K562 (cell line): ENCODE measurements at regions not wholly inside any gene's neighbourhood (a gene's known extent, or its start where the extent isn't known, plus 50 kb on each side); places are given as distances from the start of the nearest gene placed in this dataset.

Source experiments
- ATAC-seq: fragments of 200-7000 bp; cut with Tn5 transposase; 3 replicates; pipeline ENCODE4 v1.9.1; 2020; ENCODE audit warnings: moderate library complexity
- BruUV-seq: library from RNA; stranded (reverse); fragments of 400-500 nt; replicated peaks from 2 replicates; lab custom pipeline; 2021; lab: Mats Ljungman, UMichigan
- CTCF ChIA-PET: fragments of 300-600 bp; formaldehyde crosslinking; extraction: SDS; loops from one replicate; lab custom pipeline; 2021; ENCODE audit warnings: low intra/inter-chr PET ratio; lab: Yijun Ruan, JAX
- POLR2A ChIA-PET: fragments of 300-600, 350-650 bp; sonication (Branson Sonifier 250); formaldehyde crosslinking; extraction: SDS; loops from one replicate; lab custom pipeline; 2021; ENCODE audit warnings: antibody characterized with exemption, inconsistent platforms; lab: Yijun Ruan, JAX
- DNase-seq, 4 experiments: peaks; one replicate each; pipeline versions ENCODE4 v3.0.0 to v3.0.0-alpha.2; 2011 to 2018; ENCODE audit warnings: low spot score in 3 of 4, mixed read lengths in 3 of 4; ENCODE audit errors: extremely low read depth in 1 of 4
- FAIRE-seq: peaks from 2 replicates; lab custom pipeline; 2011; peaks lifted over from hg19 to GRCh38; lab: Jason Lieb, UNC
- H2AFZ ChIP-seq: 2 replicates; pipeline ENCODE4 v1.6.0; 2011; ENCODE audit warnings: low read depth, low read length, control low read depth, inconsistent platforms
- H3K27ac ChIP-seq: fragments of 200-600 bp; 3 replicates; pipeline ENCODE4 v1.8.0; 2011; ENCODE audit warnings: low read depth, mild to moderate bottlenecking, control low read depth, inconsistent platforms, low read length, moderate library complexity, mixed read lengths; ENCODE audit errors: extremely low read depth
- H3K27me3 ChIP-seq, 2 experiments: fragments of 300-600 bp in 1 of 2; 2 replicates in 1 of 2; 3 replicates in 1 of 2; pipeline versions ENCODE4 v1.6.0 to v1.8.0; 2011; ENCODE audit warnings: inconsistent platforms in 2 of 2, low read length in 2 of 2, mild to moderate bottlenecking in 1 of 2, mixed read lengths in 1 of 2, moderate library complexity in 1 of 2; ENCODE audit not compliant: control insufficient read depth in 2 of 2, insufficient read depth in 2 of 2
- H3K36me3 ChIP-seq: fragments of 300-600 bp; 3 replicates; pipeline ENCODE4 v1.8.0; 2011; ENCODE audit warnings: mild to moderate bottlenecking, low read length, inconsistent platforms; ENCODE audit not compliant: control insufficient read depth, insufficient read depth
- H3K4me1 ChIP-seq, 2 experiments: fragments of 200-600 bp in 1 of 2; replicated peaks in 1 of 2; 2 replicates in 1 of 2; 3 replicates in 1 of 2; pipeline versions ENCODE4 v1.5.1 to v1.8.0; 2011; ENCODE audit warnings: inconsistent platforms in 2 of 2, low read length in 2 of 2, mild to moderate bottlenecking in 1 of 2, mixed read lengths in 1 of 2, moderate library complexity in 1 of 2; ENCODE audit not compliant: control insufficient read depth in 2 of 2, insufficient read depth in 2 of 2
- H3K4me2 ChIP-seq: 2 replicates; pipeline ENCODE4 v1.6.1; 2011; ENCODE audit warnings: low read length, control low read depth, inconsistent platforms, mixed read lengths; ENCODE audit not compliant: insufficient read depth
- H3K4me3 ChIP-seq: fragments of 200-600 bp; sonication (generic), shearing (Covaris generic); 2 replicates; pipeline ENCODE4 v1.5.1; 2016; ENCODE audit warnings: control low read depth, inconsistent platforms
- H3K79me2 ChIP-seq: fragments of 200-600 bp; 3 replicates; pipeline ENCODE4 v1.8.0; 2011; ENCODE audit warnings: low read length, inconsistent platforms; ENCODE audit not compliant: control insufficient read depth, insufficient read depth
- H3K9ac ChIP-seq, 2 experiments: 2 replicates each; pipeline versions ENCODE4 v1.6.0 to v1.6.1; 2011; ENCODE audit warnings: low read depth in 2 of 2, low read length in 2 of 2, control low read depth in 1 of 2, inconsistent platforms in 1 of 2, mild to moderate bottlenecking in 1 of 2, mixed read lengths in 1 of 2; ENCODE audit not compliant: insufficient read depth in 1 of 2
- H3K9me1 ChIP-seq: one replicate; pipeline ENCODE4 v1.6.0; 2011; ENCODE audit warnings: inconsistent platforms, mild to moderate bottlenecking, low read length, moderate library complexity; ENCODE audit not compliant: control insufficient read depth, insufficient read depth
- H3K9me3 ChIP-seq: replicated peaks from 2 replicates; pipeline ENCODE4 v1.5.1; 2011; ENCODE audit warnings: low read depth, low read length, inconsistent platforms; ENCODE audit not compliant: control insufficient read depth, insufficient read depth
- H4K20me1 ChIP-seq: replicated peaks from 2 replicates; pipeline ENCODE4 v1.6.1; 2011; ENCODE audit warnings: low read length, inconsistent platforms, mixed read lengths; ENCODE audit not compliant: control insufficient read depth, insufficient read depth
- CBX2 ChIP-seq: fragments of 200-600 bp; sonication (generic); IDR thresholded peaks from one replicate; pipeline ENCODE4 v1.6.1; 2012; ENCODE audit warnings: mild to moderate bottlenecking, low read length, inconsistent platforms; ENCODE audit not compliant: insufficient read depth, poor library complexity, severe bottlenecking
- CHD2 ChIP-seq: IDR thresholded peaks from 2 replicates; pipeline ENCODE4 v1.6.1; 2011; ENCODE audit warnings: low read depth, low read length
- DACH1 ChIP-seq: fragments of 450-650 bp; IDR thresholded peaks from 2 replicates; pipeline ENCODE4 v1.6.1; 2018; ENCODE audit not compliant: partially characterized antibody
- ETS2 ChIP-seq: IDR thresholded peaks from 2 replicates; pipeline ENCODE4 v1.6.1; 2016; ENCODE audit warnings: borderline replicate concordance, missing genetic modification characterization, mild to moderate bottlenecking, moderate library complexity, missing compliant biosample characterization; ENCODE audit not compliant: poor library complexity, severe bottlenecking
- KDM2B ChIP-seq: fragments of 250-450 bp; sonication (Bioruptor Pico); IDR thresholded peaks from 2 replicates; pipeline ENCODE4 v1.8.0; 2021; ENCODE audit warnings: mild to moderate bottlenecking, moderate library complexity
- POLR2H ChIP-seq: IDR thresholded peaks from 2 replicates; pipeline ENCODE4 v1.6.1; 2016; ENCODE audit warnings: missing genetic modification characterization, low read depth, mild to moderate bottlenecking, control low read depth, missing compliant biosample characterization, moderate library complexity
- PRMT5 ChIP-seq: sonication (generic); formaldehyde crosslinking; IDR thresholded peaks from 2 replicates; pipeline ENCODE4 v1.5.0; 2020; ENCODE audit warnings: missing genetic modification reagents
- SPI1 ChIP-seq: IDR thresholded peaks from 2 replicates; pipeline ENCODE4 v1.6.1; 2011; ENCODE audit warnings: low read depth, low read length, control low read depth, borderline replicate concordance
- SREBF1 ChIP-seq: fragments of 150-350 bp; IDR thresholded peaks from 2 replicates; pipeline ENCODE4 v1.6.1; 2014; ENCODE audit warnings: antibody characterized with exemption, low read depth, low read length, borderline replicate concordance
- TCF7 ChIP-seq: sonication (generic); IDR thresholded peaks from 2 replicates; pipeline ENCODE4 v1.6.1; 2016; ENCODE audit warnings: antibody characterized with exemption, borderline replicate concordance
- TGIF2 ChIP-seq: sonication (generic); formaldehyde crosslinking; IDR thresholded peaks from 2 replicates; pipeline ENCODE4 v1.8.1; 2022; ENCODE audit warnings: mild to moderate bottlenecking, missing genetic modification reagents, moderate library complexity
- ZFP1 ChIP-seq: fragments of 450-650 bp; formaldehyde crosslinking; IDR thresholded peaks from 2 replicates; pipeline ENCODE4 v1.4.0; 2020; ENCODE audit warnings: mild to moderate bottlenecking, mixed read lengths
- ZFPM2 ChIP-seq: fragments of 250-450 bp; sonication (Bioruptor Pico); IDR thresholded peaks from 2 replicates; pipeline ENCODE4 v1.5.1; 2022; ENCODE audit warnings: mild to moderate bottlenecking
- ZNF668 ChIP-seq: fragments of 250-450 bp; sonication (Bioruptor Pico); IDR thresholded peaks from 2 replicates; pipeline ENCODE4 v1.8.0; 2022; ENCODE audit warnings: mild to moderate bottlenecking, inconsistent platforms
- WGBS: fragments of 100-300 bp; shearing (Covaris generic); methylation state at CpG from one replicate; pipeline ENCODE4 v1.1.6; 2016; ENCODE audit warnings: low coverage, mixed read lengths; ENCODE audit not compliant: insufficient coverage; ENCODE audit errors: missing lambda C conversion rate; 5-methylcytosine and 5-hydroxymethylcytosine counted together
- in situ Hi-C: fragments of 300-500 bp; cut with MboI; formaldehyde crosslinking; loops from 4 replicates; pipeline ENCODE4 v1.15.0; 2018; ENCODE audit warnings: inconsistent platforms, mixed read lengths
- intact Hi-C: fragments of 100-400 bp; cut with micrococcal nuclease; formaldehyde crosslinking; loops from 2 replicates; pipeline ENCODE4 v1.14.2; 2022
- TF ChIP-seq, protein P1 (sequence below): fragments of 250-450 bp; sonication (Bioruptor Pico); IDR thresholded peaks from 2 replicates; pipeline ENCODE4 v1.8.0; 2021; ENCODE audit warnings: moderate library complexity, mild to moderate bottlenecking, inconsistent platforms
- TF ChIP-seq, protein P2 (sequence below): fragments of 250-450 bp; sonication (Bioruptor Pico); IDR thresholded peaks from 2 replicates; pipeline ENCODE4 v1.4.0; 2020; ENCODE audit warnings: borderline replicate concordance
- TF ChIP-seq, protein P3 (sequence below): sonication (generic); formaldehyde crosslinking; IDR thresholded peaks from 2 replicates; pipeline ENCODE4 v1.4.0; 2020; ENCODE audit warnings: mild to moderate bottlenecking, missing genetic modification reagents

DNA sequence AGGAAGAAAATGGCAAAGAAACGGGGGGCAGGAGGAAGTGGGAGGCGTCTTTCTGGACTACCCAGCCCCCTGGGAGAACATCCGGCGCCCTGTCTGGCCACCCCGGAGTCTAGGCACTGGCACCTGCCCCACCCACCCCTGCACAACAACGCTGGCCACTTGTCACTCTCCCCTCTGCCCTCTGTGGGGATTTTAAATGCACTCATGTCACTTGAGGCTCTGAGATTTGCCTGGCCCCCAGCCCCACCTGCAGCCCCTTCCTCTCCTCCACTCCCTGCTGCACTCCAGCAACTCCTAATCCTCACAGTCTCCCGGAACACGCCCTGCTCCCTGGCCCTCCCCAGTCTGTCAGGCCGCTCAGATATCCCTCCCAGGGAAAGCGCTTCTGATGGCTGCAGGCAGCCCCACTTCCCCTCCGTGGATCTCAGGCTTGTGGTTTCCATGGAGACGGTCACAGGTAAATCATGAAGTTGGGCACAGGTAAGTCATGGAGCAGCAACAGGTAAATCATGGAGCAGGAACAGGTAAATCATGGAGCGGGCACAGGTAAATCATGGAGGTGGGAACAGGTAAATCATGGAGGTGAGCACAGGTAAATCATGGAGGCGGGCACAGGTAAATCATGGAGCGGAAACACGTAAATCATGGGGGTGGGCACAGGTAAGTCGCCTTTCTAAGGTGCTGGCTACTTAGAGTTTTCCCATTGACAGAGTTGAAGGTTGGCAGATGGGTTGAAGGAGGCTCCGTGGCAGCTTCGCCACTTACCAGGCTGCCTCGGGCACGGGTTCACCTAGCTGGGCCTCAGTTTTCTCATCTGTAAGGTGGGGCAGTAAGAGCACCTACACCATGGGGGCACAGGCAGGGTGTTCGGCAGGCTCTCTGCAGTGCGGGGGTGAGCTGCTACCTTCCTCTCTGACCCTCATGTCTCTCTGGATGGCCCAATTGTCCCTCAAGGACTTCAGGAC lies 79.0 kb upstream of the SHISAL1 start:
- H3K27ac ChIP-seq: no peak overlapping the region
- in situ Hi-C loops: no loop called here

DNA sequence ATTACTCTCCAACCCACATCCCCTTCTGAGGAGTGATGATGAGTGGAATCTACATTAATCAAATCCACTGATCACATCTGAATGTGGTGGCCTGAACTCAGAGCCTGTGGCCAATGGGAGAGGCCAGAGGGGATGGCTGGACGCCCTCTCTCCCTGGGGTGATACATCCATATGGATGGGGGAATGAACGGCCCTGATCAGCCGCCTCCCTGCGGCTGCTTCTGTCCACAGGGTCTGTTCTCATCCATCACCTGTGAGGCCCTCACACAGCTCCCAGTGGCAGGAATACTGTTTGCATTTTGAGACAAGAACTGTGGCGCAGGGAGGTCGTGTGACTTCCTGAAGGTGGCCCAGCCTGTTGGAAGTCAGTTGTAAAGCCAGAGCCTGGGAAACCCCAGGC lies 78.3 kb upstream of the SHISAL1 start:
- no TSS peak for BruUV-seq
- TF ChIP-seq, protein P1, sequence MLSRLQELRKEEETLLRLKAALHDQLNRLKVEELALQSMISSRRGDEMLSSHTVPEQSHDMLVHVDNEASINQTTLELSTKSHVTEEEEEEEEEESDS: no peak
- TF ChIP-seq SPI1 (no peak), SREBF1 (no peak), ZFPM2 (CRISPR knock-in tag) (no peak), KDM2B (CRISPR knock-in tag) (no peak)
- TF ChIP-seq, protein P2, sequence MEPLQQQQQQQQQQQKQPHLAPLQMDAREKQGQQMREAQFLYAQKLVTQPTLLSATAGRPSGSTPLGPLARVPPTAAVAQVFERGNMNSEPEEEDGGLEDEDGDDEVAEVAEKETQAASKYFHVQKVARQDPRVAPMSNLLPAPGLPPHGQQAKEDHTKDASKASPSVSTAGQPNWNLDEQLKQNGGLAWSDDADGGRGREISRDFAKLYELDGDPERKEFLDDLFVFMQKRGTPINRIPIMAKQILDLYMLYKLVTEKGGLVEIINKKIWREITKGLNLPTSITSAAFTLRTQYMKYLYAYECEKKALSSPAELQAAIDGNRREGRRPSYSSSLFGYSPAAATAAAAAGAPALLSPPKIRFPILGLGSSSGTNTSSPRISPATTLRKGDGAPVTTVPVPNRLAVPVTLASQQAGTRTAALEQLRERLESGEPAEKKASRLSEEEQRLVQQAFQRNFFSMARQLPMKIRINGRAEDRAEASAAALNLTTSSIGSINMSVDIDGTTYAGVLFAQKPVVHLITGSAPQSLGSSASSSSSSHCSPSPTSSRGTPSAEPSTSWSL (CRISPR knock-in tag): no peak
- TF ChIP-seq, protein P3, sequence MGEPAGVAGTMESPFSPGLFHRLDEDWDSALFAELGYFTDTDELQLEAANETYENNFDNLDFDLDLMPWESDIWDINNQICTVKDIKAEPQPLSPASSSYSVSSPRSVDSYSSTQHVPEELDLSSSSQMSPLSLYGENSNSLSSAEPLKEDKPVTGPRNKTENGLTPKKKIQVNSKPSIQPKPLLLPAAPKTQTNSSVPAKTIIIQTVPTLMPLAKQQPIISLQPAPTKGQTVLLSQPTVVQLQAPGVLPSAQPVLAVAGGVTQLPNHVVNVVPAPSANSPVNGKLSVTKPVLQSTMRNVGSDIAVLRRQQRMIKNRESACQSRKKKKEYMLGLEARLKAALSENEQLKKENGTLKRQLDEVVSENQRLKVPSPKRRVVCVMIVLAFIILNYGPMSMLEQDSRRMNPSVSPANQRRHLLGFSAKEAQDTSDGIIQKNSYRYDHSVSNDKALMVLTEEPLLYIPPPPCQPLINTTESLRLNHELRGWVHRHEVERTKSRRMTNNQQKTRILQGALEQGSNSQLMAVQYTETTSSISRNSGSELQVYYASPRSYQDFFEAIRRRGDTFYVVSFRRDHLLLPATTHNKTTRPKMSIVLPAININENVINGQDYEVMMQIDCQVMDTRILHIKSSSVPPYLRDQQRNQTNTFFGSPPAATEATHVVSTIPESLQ (CRISPR knock-in tag): no peak

More for the DNA sequence above, 79.0 kb upstream of the SHISAL1 start:
- WGBS: under 1% methylated on average over 13 of the region's 23 CpGs
- Histone ChIP-seq H3K36me3 (no peaks in the 10 kb centered on the region), H3K4me2 (no peak overlapping the region), H3K9me1 (no peaks in the 10 kb centered on the region), H3K79me2 (no peaks in the 10 kb centered on the region), H4K20me1 (no peaks in the 10 kb centered on the region), H3K27me3 (peaks cover 0 to 24% of the 10 kb centered on the region in 2 experiments; a peak in 3 of 5 replicates), H3K9me3 (no peaks in the 10 kb centered on the region), H3K9ac (no peak overlapping the region), H3K4me3 (no peak overlapping the region), H2AFZ (no peak overlapping the region), H3K4me1 (no peaks in the 10 kb centered on the region)
- no peak for TF ChIP-seq ZFP1
- TF ChIP-seq POLR2H (tag): no peak
- TF ChIP-seq ZNF668: no peak
- TF ChIP-seq TCF7: no peak
- TF ChIP-seq CBX2: no peak
- no peak for TF ChIP-seq TGIF2 (CRISPR knock-in tag)
- TF ChIP-seq DACH1: no peak
- TF ChIP-seq PRMT5: no peak
- TF ChIP-seq CHD2: no peak
- no peak for TF ChIP-seq ETS2
- ChIA-PET CTCF (no interaction called here), POLR2A (no interaction called here)
- DNase-seq (no peak), FAIRE-seq (no peak), ATAC-seq (no peak)
- BruUV-seq: no TSS peak
- intact Hi-C loops: no loop called here

More for the DNA sequence above, 78.3 kb upstream of the SHISAL1 start:
- Histone ChIP-seq H3K9me1 (no peaks in the 10 kb centered on the region), H4K20me1 (no peaks in the 10 kb centered on the region), H3K79me2 (no peaks in the 10 kb centered on the region), H3K9ac (no peak overlapping the region), H3K27me3 (peaks cover 0 to 31% of the 10 kb centered on the region in 2 experiments; a peak in 3 of 5 replicates), H3K4me2 (no peak overlapping the region), H3K4me1 (no peaks in the 10 kb centered on the region), H3K36me3 (no peaks in the 10 kb centered on the region), H3K4me3 (no peak overlapping the region), H3K9me3 (no peaks in the 10 kb centered on the region), H2AFZ (no peak overlapping the region), H3K27ac (no peak overlapping the region)
- 0% methylated on average over 3 of the region's 6 CpGs for WGBS
- FAIRE-seq (no peak), ATAC-seq (no peak), DNase-seq (no peak)
- intact Hi-C loops (no loop called here), in situ Hi-C loops (no loop called here)
- ChIA-PET POLR2A (interaction anchor here (0.6 kb wide), 1 partner anchor 24 kb away, joined by 3 read pairs; no protein-coding TSS in a partner anchor), CTCF (no interaction called here)
